H9 (cell line): ENCODE measurements at regions not wholly inside any gene's neighbourhood (a gene's known extent, or its start where the extent isn't known, plus 50 kb on each side); places are given as distances from the start of the nearest gene placed in this dataset.

ENCODE experiments used
- DNase-seq: peaks from one replicate; pipeline ENCODE4 v3.0.0-alpha.2; 2017
- H2AFZ ChIP-seq: one replicate; pipeline ENCODE4 v1.6.1; 2013; ENCODE audit warnings: mild to moderate bottlenecking, low read length, control low read depth, moderate library complexity
- H2AK5ac ChIP-seq: 2 replicates; pipeline ENCODE4 v1.6.1; 2013; ENCODE audit warnings: low read length, control low read depth, mixed read lengths; ENCODE audit not compliant: insufficient read length
- H2BK120ac ChIP-seq: one replicate; pipeline ENCODE4 v1.6.1; 2013; ENCODE audit warnings: low read depth, mild to moderate bottlenecking, low read length, control low read depth, inconsistent platforms; ENCODE audit not compliant: poor library complexity, severe bottlenecking
- H2BK12ac ChIP-seq: 2 replicates; pipeline ENCODE4 v1.6.1; 2013; ENCODE audit warnings: low read length, control low read depth, mixed read lengths, low read depth; ENCODE audit not compliant: insufficient read length
- H2BK15ac ChIP-seq: 2 replicates; pipeline ENCODE4 v1.6.1; 2013; ENCODE audit warnings: low read depth, low read length, control low read depth
- H2BK20ac ChIP-seq: one replicate; pipeline ENCODE4 v1.6.1; 2013; ENCODE audit warnings: low read depth, mild to moderate bottlenecking, low read length, control low read depth, inconsistent platforms; ENCODE audit not compliant: poor library complexity, severe bottlenecking
- H2BK5ac ChIP-seq: 2 replicates; pipeline ENCODE4 v1.6.1; 2013; ENCODE audit warnings: low read length, control low read depth, mixed read lengths; ENCODE audit not compliant: insufficient read length
- H3K14ac ChIP-seq: 2 replicates; pipeline ENCODE4 v1.6.1; 2013; ENCODE audit warnings: low read length, control low read depth; ENCODE audit not compliant: insufficient read depth
- H3K18ac ChIP-seq: 2 replicates; pipeline ENCODE4 v1.6.1; 2013; ENCODE audit warnings: low read depth, mild to moderate bottlenecking, mixed read lengths, low read length, control low read depth; ENCODE audit not compliant: insufficient read length
- H3K23ac ChIP-seq: 2 replicates; pipeline ENCODE4 v1.6.1; 2013; ENCODE audit warnings: low read length, control low read depth, mixed read lengths, low read depth; ENCODE audit not compliant: insufficient read length
- H3K23me2 ChIP-seq: 2 replicates; pipeline ENCODE4 v1.6.1; 2013; ENCODE audit warnings: low read depth, mild to moderate bottlenecking, mixed read lengths, low read length, control low read depth; ENCODE audit not compliant: insufficient read length, poor library complexity, severe bottlenecking
- H3K27ac ChIP-seq: 2 replicates; pipeline ENCODE4 v1.5.1; 2013; ENCODE audit warnings: low read length, control low read depth, mixed read lengths, low read depth; ENCODE audit not compliant: insufficient read length
- H3K27me3 ChIP-seq: 2 replicates; pipeline ENCODE4 v1.6.1; 2013; ENCODE audit warnings: low read length, control low read depth, inconsistent platforms; ENCODE audit not compliant: insufficient read depth
- H3K4ac ChIP-seq: 2 replicates; pipeline ENCODE4 v1.6.1; 2013; ENCODE audit warnings: low read depth, mild to moderate bottlenecking, control low read depth, inconsistent platforms, low read length, moderate library complexity
- H3K4me1 ChIP-seq: 2 replicates; pipeline ENCODE4 v1.6.1; 2013; ENCODE audit warnings: low read length, control low read depth, inconsistent platforms; ENCODE audit not compliant: insufficient read depth
- H3K4me2 ChIP-seq: 2 replicates; pipeline ENCODE4 v1.6.1; 2013; ENCODE audit warnings: low read length, control low read depth, mixed read lengths; ENCODE audit not compliant: insufficient read length, insufficient read depth
- H3K56ac ChIP-seq: 2 replicates; pipeline ENCODE4 v1.6.1; 2013; ENCODE audit warnings: low read depth, mild to moderate bottlenecking, mixed read lengths, low read length, control low read depth; ENCODE audit not compliant: insufficient read length
- H3K79me1 ChIP-seq: 2 replicates; pipeline ENCODE4 v1.6.1; 2013; ENCODE audit warnings: low read depth, mild to moderate bottlenecking, moderate library complexity, low read length, control low read depth, inconsistent platforms; ENCODE audit not compliant: insufficient read depth, poor library complexity, severe bottlenecking
- H3K79me2 ChIP-seq: 2 replicates; pipeline ENCODE4 v1.6.1; 2013; ENCODE audit warnings: low read length, control low read depth, inconsistent platforms; ENCODE audit not compliant: insufficient read depth
- H3K9ac ChIP-seq: 2 replicates; pipeline ENCODE4 v1.6.1; 2013; ENCODE audit warnings: low read length, control low read depth, mixed read lengths; ENCODE audit not compliant: insufficient read length; ENCODE audit errors: extremely low read depth
- H3K9me3 ChIP-seq: one replicate; pipeline ENCODE4 v1.6.1; 2013; ENCODE audit warnings: low read depth, low read length, inconsistent platforms; ENCODE audit not compliant: control insufficient read depth
- H3T11ph ChIP-seq: one replicate; pipeline ENCODE4 v1.6.1; 2013; ENCODE audit warnings: mild to moderate bottlenecking, low read length, control low read depth, inconsistent platforms
- H4K20me1 ChIP-seq: one replicate; pipeline ENCODE4 v1.6.1; 2013; ENCODE audit not compliant: control insufficient read depth, insufficient read length, insufficient read depth
- H4K5ac ChIP-seq: 2 replicates; pipeline ENCODE4 v1.6.1; 2013; ENCODE audit warnings: low read depth, mild to moderate bottlenecking, mixed read lengths, low read length, control low read depth; ENCODE audit not compliant: insufficient read length
- H4K8ac ChIP-seq: replicated peaks from 2 replicates; pipeline ENCODE4 v1.6.1; 2013; ENCODE audit warnings: low read length, control low read depth, mixed read lengths, low read depth; ENCODE audit not compliant: insufficient read length
- H4K91ac ChIP-seq: 2 replicates; pipeline ENCODE4 v1.6.1; 2013; ENCODE audit warnings: low read depth, mild to moderate bottlenecking, moderate library complexity, mixed read lengths, low read length, control low read depth; ENCODE audit not compliant: insufficient read length
- H3K27ac Mint-ChIP-seq, 3 experiments: 2 replicates in 2 of 3; 3 replicates in 1 of 3; pipeline ENCODE4 v1.8.0; 2020 to 2021; ENCODE audit warnings: mixed read lengths in 3 of 3, mild to moderate bottlenecking in 1 of 3, moderate library complexity in 1 of 3
- H3K27me3 Mint-ChIP-seq: 2 replicates; pipeline ENCODE4 v1.8.0; 2021; ENCODE audit warnings: low read depth, mild to moderate bottlenecking, moderate library complexity, mixed read lengths
- H3K36me3 Mint-ChIP-seq, 3 experiments: 2 replicates in 2 of 3; 3 replicates in 1 of 3; pipeline ENCODE4 v1.8.0; 2020 to 2021; ENCODE audit warnings: low read depth in 3 of 3, mixed read lengths in 3 of 3; ENCODE audit not compliant: insufficient read depth in 1 of 3
- H3K4me1 Mint-ChIP-seq, 2 experiments: 2 replicates each; pipeline ENCODE4 v1.8.0; 2020; ENCODE audit warnings: mixed read lengths in 2 of 2
- H3K4me3 Mint-ChIP-seq, 2 experiments: 2 replicates in 1 of 2; 3 replicates in 1 of 2; pipeline ENCODE4 v1.8.0; 2020 to 2021; ENCODE audit warnings: mild to moderate bottlenecking in 2 of 2, mixed read lengths in 2 of 2, moderate library complexity in 1 of 2
- H3K9me3 Mint-ChIP-seq, 2 experiments: 2 replicates in 1 of 2; 3 replicates in 1 of 2; pipeline ENCODE4 v1.8.0; 2020; ENCODE audit warnings: mild to moderate bottlenecking in 2 of 2, mixed read lengths in 2 of 2, moderate library complexity in 1 of 2
- TF ChIP-seq, protein P1 (sequence below): fragments of 200-600 bp; sonication (generic); conservative IDR thresholded peaks from 3 replicates; pipeline ENCODE4 v1.8.0; 2021; ENCODE audit warnings: antibody characterized with exemption, mild to moderate bottlenecking

DNA sequence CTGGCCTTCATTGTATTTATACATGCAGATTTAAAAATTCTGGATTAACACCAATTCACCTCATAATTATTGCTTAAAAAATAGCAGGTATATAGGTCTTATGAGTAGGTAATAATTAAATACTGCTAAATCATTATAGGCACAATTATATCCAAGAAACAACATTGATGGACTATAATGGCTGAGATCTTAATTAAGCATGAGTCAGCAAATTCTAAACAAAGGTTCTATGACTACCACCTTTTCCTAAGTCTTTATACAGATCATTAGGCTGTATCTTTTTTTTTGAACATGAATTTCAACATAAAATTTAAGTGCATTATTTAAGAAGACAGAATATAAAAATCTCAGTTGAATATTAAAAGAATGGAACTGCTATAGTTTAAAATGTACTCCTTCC, 1678.7 kb upstream of the PCDH10 start:
- Mint-ChIP-seq H3K4me1 (no peaks in the 10 kb centered on the region), H3K9me3 (peaks cover 12% of the 10 kb centered on the region in 2 experiments; a peak in 4 of 5 replicates), H3K27ac (no peak overlapping the region), H3K4me3 (no peak overlapping the region), H3K27me3 (no peaks in the 10 kb centered on the region), H3K36me3 (peaks cover 0 to 11% (median 6%) of the 10 kb centered on the region in 3 experiments; a peak in 3 of 7 replicates)
- Histone ChIP-seq H3K14ac (no peak overlapping the region), H3K18ac (no peak overlapping the region), H4K5ac (no peak overlapping the region), H3K79me2 (no peaks in the 10 kb centered on the region), H3K4me2 (no peak overlapping the region), H3K56ac (no peak overlapping the region), H3K9me3 (no peaks in the 10 kb centered on the region), H2AFZ (no peak overlapping the region), H3K9ac (no peak overlapping the region), H4K8ac (no peak overlapping the region), H2BK120ac (no peak overlapping the region), H2BK5ac (no peak overlapping the region), H3K23me2 (no peaks in the 10 kb centered on the region), H2AK5ac (no peak overlapping the region), H2BK15ac (no peak overlapping the region), H3K4ac (no peak overlapping the region), H3K27me3 (no peaks in the 10 kb centered on the region), H3T11ph (no peak overlapping the region), H3K23ac (no peak overlapping the region), H4K20me1 (no peaks in the 10 kb centered on the region), H4K91ac (no peak overlapping the region), H2BK12ac (no peak overlapping the region), H3K27ac (no peak overlapping the region), H2BK20ac (no peak overlapping the region), H3K4me1 (no peaks in the 10 kb centered on the region), H3K79me1 (no peaks in the 10 kb centered on the region)
- TF ChIP-seq, protein P1, sequence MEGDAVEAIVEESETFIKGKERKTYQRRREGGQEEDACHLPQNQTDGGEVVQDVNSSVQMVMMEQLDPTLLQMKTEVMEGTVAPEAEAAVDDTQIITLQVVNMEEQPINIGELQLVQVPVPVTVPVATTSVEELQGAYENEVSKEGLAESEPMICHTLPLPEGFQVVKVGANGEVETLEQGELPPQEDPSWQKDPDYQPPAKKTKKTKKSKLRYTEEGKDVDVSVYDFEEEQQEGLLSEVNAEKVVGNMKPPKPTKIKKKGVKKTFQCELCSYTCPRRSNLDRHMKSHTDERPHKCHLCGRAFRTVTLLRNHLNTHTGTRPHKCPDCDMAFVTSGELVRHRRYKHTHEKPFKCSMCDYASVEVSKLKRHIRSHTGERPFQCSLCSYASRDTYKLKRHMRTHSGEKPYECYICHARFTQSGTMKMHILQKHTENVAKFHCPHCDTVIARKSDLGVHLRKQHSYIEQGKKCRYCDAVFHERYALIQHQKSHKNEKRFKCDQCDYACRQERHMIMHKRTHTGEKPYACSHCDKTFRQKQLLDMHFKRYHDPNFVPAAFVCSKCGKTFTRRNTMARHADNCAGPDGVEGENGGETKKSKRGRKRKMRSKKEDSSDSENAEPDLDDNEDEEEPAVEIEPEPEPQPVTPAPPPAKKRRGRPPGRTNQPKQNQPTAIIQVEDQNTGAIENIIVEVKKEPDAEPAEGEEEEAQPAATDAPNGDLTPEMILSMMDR: no peak
- DNase-seq: no peak
